WERI-Rb-1 (cell line): ENCODE measurements at regions not wholly inside any gene's neighbourhood (a gene's known extent, or its start where the extent isn't known, plus 50 kb on each side); places are given as distances from the start of the nearest gene placed in this dataset.

Experiments used
- DNase-seq: peaks from one replicate; pipeline ENCODE4 v3.0.0-alpha.2; 2020
- H3K27ac ChIP-seq: fragments of 250-450 bp; sonication (Bioruptor Pico); 2 replicates; pipeline ENCODE4 v1.5.1; 2020; ENCODE audit warnings: mild to moderate bottlenecking, moderate library complexity
- H3K27me3 ChIP-seq: fragments of 250-450 bp; sonication (Bioruptor Pico); 2 replicates; pipeline ENCODE4 v1.5.1; 2021; ENCODE audit warnings: mild to moderate bottlenecking, low read depth, moderate library complexity; ENCODE audit not compliant: insufficient read depth, severe bottlenecking
- H3K36me3 ChIP-seq: fragments of 250-450 bp; sonication (Bioruptor Pico); 2 replicates; pipeline ENCODE4 v1.5.1; 2020; ENCODE audit warnings: mild to moderate bottlenecking, moderate library complexity
- H3K4me3 ChIP-seq: 2 replicates; pipeline ENCODE4 v1.5.1; 2011; ENCODE audit warnings: low read depth, mild to moderate bottlenecking, control low read depth, low read length
- H3K9me3 ChIP-seq: fragments of 250-450 bp; sonication (Bioruptor Pico); 2 replicates; pipeline ENCODE4 v1.5.1; 2021; ENCODE audit warnings: mild to moderate bottlenecking, moderate library complexity; ENCODE audit not compliant: severe bottlenecking
- CTCF ChIP-seq: IDR thresholded peaks from 2 replicates; pipeline ENCODE4 v1.5.1; 2011; ENCODE audit warnings: low read depth, mild to moderate bottlenecking, control low read depth, inconsistent platforms, low read length

GRCh38 chr16:8519179-8519578, 71.1 kb downstream of the TMEM114 start:
- no peak overlapping the region for H3K27ac ChIP-seq
- DNase-seq = no peak
- peaks cover 72% of the 10 kb centered on the region for H3K27me3 ChIP-seq
- H3K9me3 ChIP-seq = peaks cover 14% of the 10 kb centered on the region
- no peak overlapping the region for H3K4me3 ChIP-seq
- no peaks in the 10 kb centered on the region for H3K36me3 ChIP-seq
- no peak for TF ChIP-seq CTCF

- no peak overlapping the region for H3K4me3 ChIP-seq
- peaks cover 27% of the 10 kb centered on the region for H3K9me3 ChIP-seq
- no peak for DNase-seq
- H3K27ac ChIP-seq = no peak overlapping the region
- no peak for TF ChIP-seq CTCF
- peaks cover 62% of the 10 kb centered on the region for H3K27me3 ChIP-seq
- H3K36me3 ChIP-seq = no peaks in the 10 kb centered on the region
Measured at GRCh38 chr16:8517280-8517679, 73.0 kb downstream of the TMEM114 start.

GRCh38 chr16:8516471-8516870, 73.8 kb downstream of the TMEM114 start:
- Histone ChIP-seq H3K27me3 (peaks cover 60% of the 10 kb centered on the region), H3K9me3 (peaks cover 32% of the 10 kb centered on the region), H3K27ac (no peak overlapping the region), H3K4me3 (no peak overlapping the region), H3K36me3 (no peaks in the 10 kb centered on the region)
- TF ChIP-seq CTCF = no peak
- no peak for DNase-seq

- no peaks in the 10 kb centered on the region for H3K36me3 ChIP-seq
- H3K27ac ChIP-seq = no peak overlapping the region
- TF ChIP-seq CTCF = no peak
- no peak for DNase-seq
- peaks cover 33% of the 10 kb centered on the region for H3K9me3 ChIP-seq
- H3K4me3 ChIP-seq = no peak overlapping the region
- peaks cover 69% of the 10 kb centered on the region for H3K27me3 ChIP-seq
Measured at GRCh38 chr16:8512941-8513624, 77.2 kb downstream of the TMEM114 start.

GRCh38 chr16:8511464-8511863, 78.8 kb downstream of the TMEM114 start:
- TF ChIP-seq CTCF = no peak
- DNase-seq = no peak
- Histone ChIP-seq H3K36me3 (no peaks in the 10 kb centered on the region), H3K27me3 (peaks cover 67% of the 10 kb centered on the region), H3K27ac (no peak overlapping the region), H3K4me3 (no peak overlapping the region), H3K9me3 (peaks cover 31% of the 10 kb centered on the region)

DNA sequence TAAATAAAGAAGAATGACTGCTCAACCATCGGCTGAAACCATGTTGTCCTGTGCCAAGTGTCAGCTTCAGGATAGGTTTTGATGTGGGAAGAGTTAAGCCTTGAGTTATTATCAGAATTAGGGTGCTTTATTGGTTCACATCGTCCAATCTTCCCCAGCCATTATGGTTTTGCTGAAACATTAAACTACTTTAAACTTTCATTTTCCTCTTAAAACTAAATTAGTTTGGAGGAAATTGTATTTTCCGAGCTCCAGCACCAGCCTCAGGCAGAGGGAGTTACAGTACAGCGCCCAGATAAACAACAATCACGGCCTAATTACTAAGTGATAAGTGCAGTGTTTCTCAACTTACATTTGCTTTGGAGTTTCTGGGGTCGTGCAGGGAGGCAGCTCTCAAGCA, 80.2 kb downstream of the TMEM114 start:
- peaks cover 27% of the 10 kb centered on the region for H3K9me3 ChIP-seq
- H3K4me3 ChIP-seq = no peak overlapping the region
- peaks cover 71% of the 10 kb centered on the region for H3K27me3 ChIP-seq
- no peaks in the 10 kb centered on the region for H3K36me3 ChIP-seq
- no peak for TF ChIP-seq CTCF
- H3K27ac ChIP-seq = no peak overlapping the region
- DNase-seq = no peak
